Endothelial cell of umbilical vein (primary cell): ENCODE measurements at regions not wholly inside any gene's neighbourhood (a gene's known extent, or its start where the extent isn't known, plus 50 kb on each side); places are given as distances from the start of the nearest gene placed in this dataset.
"Not testable (repeated sequence)": the region's sequence is repeated elsewhere in the genome, so short reads cannot be mapped to it uniquely, and the experiment has no call there.

Experiments used
- BruUV-seq: library from RNA; stranded (reverse); fragments of 400-500 nt; replicated peaks from 2 replicates; lab custom pipeline; 2021; lab: Mats Ljungman, UMichigan
- CTCF ChIA-PET: fragments of 300-600, 350-600 bp; sonication (Branson Sonifier 250); formaldehyde crosslinking; loops from one replicate; lab custom pipeline; 2021; ENCODE audit warnings: antibody characterized with exemption, inconsistent platforms; lab: Charles Lee
- POLR2A ChIA-PET: fragments of 300-600, 350-600 bp; sonication (Branson Sonifier 250); formaldehyde crosslinking; loops from one replicate; lab custom pipeline; 2021; ENCODE audit warnings: antibody characterized with exemption, inconsistent platforms; lab: Charles Lee
- DNase-seq: peaks from one replicate; pipeline ENCODE4 v3.0.0-alpha.2; 2011; ENCODE audit warnings: low read depth, low spot score
- FAIRE-seq: peaks from 2 replicates; lab custom pipeline; 2011; peaks lifted over from hg19 to GRCh38; lab: Jason Lieb, UNC
- H2AFZ ChIP-seq: 2 replicates; pipeline ENCODE4 v1.6.0; 2012; ENCODE audit warnings: low read depth, low read length, control low read depth, inconsistent platforms
- H3K27ac ChIP-seq: 2 replicates; pipeline ENCODE4 v1.5.1; 2011; ENCODE audit warnings: low read depth, mild to moderate bottlenecking, control low read depth, low read length, moderate library complexity; ENCODE audit not compliant: insufficient read depth
- H3K27me3 ChIP-seq, 2 experiments: 2 replicates each; pipeline versions ENCODE4 v1.6.0 to v1.6.1; 2011; ENCODE audit warnings: low read length in 2 of 2, mixed read lengths in 1 of 2; ENCODE audit not compliant: control insufficient read depth in 2 of 2, insufficient read depth in 2 of 2
- H3K36me3 ChIP-seq, 2 experiments: 2 replicates in 1 of 2; 3 replicates in 1 of 2; pipeline ENCODE4 v1.5.1; 2011; ENCODE audit warnings: low read length in 2 of 2, mild to moderate bottlenecking in 1 of 2, moderate library complexity in 1 of 2; ENCODE audit not compliant: control insufficient read depth in 2 of 2, insufficient read depth in 2 of 2; ENCODE audit errors: extremely low read depth in 1 of 2
- H3K4me1 ChIP-seq: 3 replicates; pipeline ENCODE4 v1.5.1; 2011; ENCODE audit warnings: mild to moderate bottlenecking, low read length; ENCODE audit not compliant: control insufficient read depth, insufficient read depth; ENCODE audit errors: extremely low read depth
- H3K4me2 ChIP-seq: 2 replicates; pipeline ENCODE4 v1.6.1; 2011; ENCODE audit warnings: low read length, control low read depth, mixed read lengths; ENCODE audit not compliant: insufficient read depth
- H3K4me3 ChIP-seq, 3 experiments: fragments of 200-600 bp in 1 of 3; sonication (generic), shearing (Covaris generic) in 1 of 3; replicated peaks in 1 of 3; 2 replicates each; pipeline ENCODE4 v1.5.1; 2011 to 2016; ENCODE audit warnings: control low read depth in 3 of 3, low read length in 3 of 3, mild to moderate bottlenecking in 2 of 3, inconsistent platforms in 1 of 3, low read depth in 1 of 3, moderate library complexity in 1 of 3; ENCODE audit not compliant: insufficient read depth in 1 of 3
- H3K79me2 ChIP-seq: 2 replicates; pipeline ENCODE4 v1.6.0; 2012; ENCODE audit warnings: low read length, inconsistent platforms; ENCODE audit not compliant: control insufficient read depth, insufficient read depth
- H3K9ac ChIP-seq: replicated peaks from 2 replicates; pipeline ENCODE3; 2011; ENCODE audit warnings: low read length, control low read depth; ENCODE audit not compliant: insufficient read depth; ENCODE audit errors: extremely low read depth
- H3K9me1 ChIP-seq: replicated peaks from 3 replicates; pipeline ENCODE4 v1.6.0; 2011; ENCODE audit warnings: mild to moderate bottlenecking, low read length; ENCODE audit not compliant: control insufficient read depth, insufficient read depth; ENCODE audit errors: extremely low read depth
- H3K9me3 ChIP-seq: replicated peaks from 2 replicates; pipeline ENCODE4 v1.5.1; 2012; ENCODE audit warnings: low read length, inconsistent platforms; ENCODE audit not compliant: control insufficient read depth, insufficient read depth
- H4K20me1 ChIP-seq: replicated peaks from 2 replicates; pipeline ENCODE3; 2011; ENCODE audit warnings: mild to moderate bottlenecking, low read length; ENCODE audit not compliant: control insufficient read depth, insufficient read depth; ENCODE audit errors: extremely low read depth
- dilution Hi-C: fragments of 300-500 bp; cut with MboI; formaldehyde crosslinking; loops from one replicate; pipeline ENCODE4 v1.15.0; 2019; ENCODE audit warnings: low sequenced_read_pairs; ENCODE audit not compliant: extremely low pct_ligation_motif_present
- intact Hi-C: fragments of 100-400 bp; cut with micrococcal nuclease; formaldehyde crosslinking; loops from one replicate; pipeline ENCODE4 v1.10.0; 2022
- TF ChIP-seq, protein P1 (sequence below), 2 donors: IDR thresholded peaks; 1 replicate in 1 of 2; 2 replicates in 1 of 2; pipeline ENCODE4 v1.5.1; 2011; ENCODE audit warnings: low read length in 2 of 2, mild to moderate bottlenecking in 2 of 2, moderate library complexity in 2 of 2, control low read depth in 1 of 2, inconsistent platforms in 1 of 2, low read depth in 1 of 2; ENCODE audit not compliant: insufficient read depth in 1 of 2; ENCODE audit errors: extremely low read depth in 1 of 2

DNA sequence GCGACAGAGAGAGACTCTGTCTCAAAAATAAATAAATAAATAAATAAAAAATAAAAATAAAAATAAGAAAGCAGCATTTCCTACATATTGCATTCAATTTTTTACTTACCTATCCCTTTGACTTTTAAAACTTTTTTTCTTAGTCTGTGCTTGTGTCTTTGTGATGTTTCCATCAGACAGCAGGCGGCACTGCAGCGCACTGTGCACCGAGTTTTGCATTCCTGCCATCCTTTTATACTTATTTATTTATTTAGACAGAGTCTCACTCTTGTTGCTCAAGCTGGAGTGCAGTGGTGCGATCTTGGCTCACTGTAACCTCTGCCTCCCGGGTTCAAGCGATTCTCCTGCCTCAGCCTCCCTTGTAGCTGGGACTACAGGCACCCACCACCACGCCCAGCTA is 203.9 kb downstream of the SPATA31A1 start:
- CTCF ChIA-PET, H3K79me2 ChIP-seq, H3K36me3 ChIP-seq, DNase-seq, H3K4me2 ChIP-seq, dilution Hi-C loops, H3K27me3 ChIP-seq, H3K4me3 ChIP-seq, H4K20me1 ChIP-seq, H3K9ac ChIP-seq, H3K4me1 ChIP-seq, H3K27ac ChIP-seq, intact Hi-C loops, H3K9me3 ChIP-seq, POLR2A ChIA-PET, FAIRE-seq, H2AFZ ChIP-seq, H3K9me1 ChIP-seq, BruUV-seq: not testable (repeated sequence)
- TF ChIP-seq, protein P1, sequence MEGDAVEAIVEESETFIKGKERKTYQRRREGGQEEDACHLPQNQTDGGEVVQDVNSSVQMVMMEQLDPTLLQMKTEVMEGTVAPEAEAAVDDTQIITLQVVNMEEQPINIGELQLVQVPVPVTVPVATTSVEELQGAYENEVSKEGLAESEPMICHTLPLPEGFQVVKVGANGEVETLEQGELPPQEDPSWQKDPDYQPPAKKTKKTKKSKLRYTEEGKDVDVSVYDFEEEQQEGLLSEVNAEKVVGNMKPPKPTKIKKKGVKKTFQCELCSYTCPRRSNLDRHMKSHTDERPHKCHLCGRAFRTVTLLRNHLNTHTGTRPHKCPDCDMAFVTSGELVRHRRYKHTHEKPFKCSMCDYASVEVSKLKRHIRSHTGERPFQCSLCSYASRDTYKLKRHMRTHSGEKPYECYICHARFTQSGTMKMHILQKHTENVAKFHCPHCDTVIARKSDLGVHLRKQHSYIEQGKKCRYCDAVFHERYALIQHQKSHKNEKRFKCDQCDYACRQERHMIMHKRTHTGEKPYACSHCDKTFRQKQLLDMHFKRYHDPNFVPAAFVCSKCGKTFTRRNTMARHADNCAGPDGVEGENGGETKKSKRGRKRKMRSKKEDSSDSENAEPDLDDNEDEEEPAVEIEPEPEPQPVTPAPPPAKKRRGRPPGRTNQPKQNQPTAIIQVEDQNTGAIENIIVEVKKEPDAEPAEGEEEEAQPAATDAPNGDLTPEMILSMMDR (IDR thresholded peaks at IDR 0.05; ENCODE audit: extremely low read depth in 1 of 2, insufficient read depth in 1 of 2, low read depth in 1 of 2, low read length in 2 of 2), result peak in 1 of 2 donors; percentile 11

DNA sequence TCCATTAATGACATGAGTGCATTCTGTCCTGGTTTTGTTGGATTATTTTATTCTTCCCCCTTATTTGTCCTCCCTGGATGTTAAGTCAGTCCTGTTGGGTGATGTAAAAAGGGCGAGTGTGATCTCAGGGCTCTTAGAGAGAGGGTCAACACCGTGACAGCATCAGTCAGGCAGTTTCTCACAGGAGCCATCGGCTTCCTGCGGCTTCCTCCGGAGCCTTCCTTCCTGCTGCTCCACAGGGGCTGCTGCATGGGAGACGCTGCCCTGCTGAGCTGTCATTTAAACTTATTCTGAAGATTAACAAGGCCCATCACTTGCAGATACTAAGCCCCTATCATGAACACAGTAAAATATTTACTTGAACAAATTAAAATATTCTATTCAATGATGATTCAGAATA is 211.3 kb downstream of the SPATA31A1 start:
- H3K9me1 ChIP-seq, H3K27ac ChIP-seq, CTCF ChIA-PET, POLR2A ChIA-PET, FAIRE-seq, H3K9me3 ChIP-seq, H4K20me1 ChIP-seq, H3K4me3 ChIP-seq, H3K4me2 ChIP-seq, H3K9ac ChIP-seq, BruUV-seq, H3K36me3 ChIP-seq, H3K4me1 ChIP-seq, intact Hi-C loops, dilution Hi-C loops, DNase-seq, H3K79me2 ChIP-seq, H3K27me3 ChIP-seq: not testable (repeated sequence)
- peak overlapping the region; percentile 36 for H2AFZ ChIP-seq

DNA sequence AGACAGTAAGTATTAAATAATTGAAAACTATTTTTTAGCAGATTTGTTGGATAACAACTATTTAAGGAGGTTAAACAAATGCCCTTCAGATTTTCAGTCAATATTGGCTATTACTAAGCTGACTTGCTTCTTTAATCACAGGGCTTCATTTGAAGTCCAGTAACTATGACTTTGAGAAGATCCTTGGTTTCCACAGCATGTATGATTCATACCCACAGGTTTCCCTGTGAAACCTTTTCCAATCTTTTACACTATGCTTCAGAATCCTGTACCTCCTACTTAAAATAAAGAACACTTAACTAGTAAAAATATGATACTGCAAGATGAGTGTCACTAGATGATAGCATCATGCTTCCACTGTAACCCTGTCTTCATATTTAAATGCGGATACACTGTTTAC is 211.9 kb downstream of the SPATA31A1 start:
- intact Hi-C loops, CTCF ChIA-PET: not testable (repeated sequence)

DNA sequence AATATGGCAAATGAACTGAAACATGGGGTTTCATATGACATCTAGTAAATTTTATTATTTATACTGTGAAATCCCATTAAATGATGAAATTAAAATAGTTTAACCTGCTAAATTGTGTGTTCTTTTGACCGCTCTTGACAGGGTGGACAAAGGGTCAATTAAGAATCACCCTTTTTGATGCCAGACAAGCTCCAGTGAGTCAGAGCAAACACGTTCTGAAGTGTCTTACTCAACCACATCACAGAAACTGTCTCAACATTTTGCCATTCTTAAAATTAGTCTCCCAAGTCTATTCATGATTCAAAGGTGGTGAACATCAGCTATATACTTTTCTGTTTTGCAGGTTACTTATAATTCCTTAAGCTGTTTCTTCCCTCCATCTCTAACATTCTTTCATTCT is 213.4 kb downstream of the SPATA31A1 start:
- DNase-seq, BruUV-seq, H3K4me1 ChIP-seq, H3K36me3 ChIP-seq, FAIRE-seq, H3K79me2 ChIP-seq, H3K9ac ChIP-seq, H2AFZ ChIP-seq, H3K27me3 ChIP-seq, H3K4me3 ChIP-seq, H3K4me2 ChIP-seq, CTCF ChIA-PET, POLR2A ChIA-PET, H3K9me3 ChIP-seq, dilution Hi-C loops, H4K20me1 ChIP-seq, H3K9me1 ChIP-seq, H3K27ac ChIP-seq, intact Hi-C loops: not testable (repeated sequence)

More for the DNA sequence above, 211.9 kb downstream of the SPATA31A1 start:
- H3K79me2 ChIP-seq, H3K4me2 ChIP-seq, POLR2A ChIA-PET, DNase-seq, H3K9ac ChIP-seq, H3K27ac ChIP-seq, H3K9me3 ChIP-seq, H3K27me3 ChIP-seq, FAIRE-seq, H2AFZ ChIP-seq, BruUV-seq, H4K20me1 ChIP-seq, dilution Hi-C loops, H3K36me3 ChIP-seq, H3K9me1 ChIP-seq, H3K4me3 ChIP-seq, H3K4me1 ChIP-seq: not testable (repeated sequence)
